ENCODE measurements at regions not wholly inside any gene's neighbourhood (a gene's known extent, or its start where the extent isn't known, plus 50 kb on each side); places are given as distances from the start of the nearest gene placed in this dataset.

GRCh38 chr13:111922086-111922485 lies 144.9 kb upstream of the SOX1 start:
- CTCF ChIA-PET = no interaction called here
- WGBS (ENCODE audit: low lambda C conversion rate) = 7% methylated on average over 10 of the region's 10 CpGs
- POLR2A ChIA-PET = no interaction called here

GRCh38 chr13:111923439-111923838 lies 143.5 kb upstream of the SOX1 start:
- Histone ChIP-seq H3F3A (replicated peaks; ENCODE audit: insufficient read depth) (no peaks in the 10 kb centered on the region), H3K27me3 (ENCODE audit: insufficient read depth) (no peaks in the 10 kb centered on the region; the same call in 1 of the 2 replicates), H3K4me3 (ENCODE audit: low read depth in 2 of 2, low read length in 1 of 2) (no peak overlapping the region), H3K27ac (ENCODE audit: low read depth in 2 of 2, low read length in 1 of 2) (no peak overlapping the region), H2AFZ (ENCODE audit: low read depth) (no peak overlapping the region), H3K4me2 (no peak overlapping the region), H3K36me3 (replicated peaks in 1 of 2; ENCODE audit: control insufficient read depth in 1 of 2, insufficient read depth in 2 of 2, low read length in 1 of 2) (no peaks in the 10 kb centered on the region), H3K4me1 (ENCODE audit: control insufficient read depth in 1 of 2, insufficient read depth in 2 of 2, low read depth in 1 of 2, low read length in 1 of 2) (no peaks in the 10 kb centered on the region), H3K9me3 (no peaks in the 10 kb centered on the region), H3K9me2 (no peaks in the 10 kb centered on the region), H3K9ac (no peak overlapping the region), H3K79me2 (ENCODE audit: insufficient read depth) (no peaks in the 10 kb centered on the region), H4K20me1 (ENCODE audit: insufficient read depth) (no peaks in the 10 kb centered on the region)
- ChIA-PET POLR2A (no interaction called here), CTCF (interaction anchor here (1.6 kb wide), 1 partner anchor 12 kb away, joined by 4 read pairs; no protein-coding TSS in a partner anchor)
- DNase-seq = no peak
- WGBS (ENCODE audit: low lambda C conversion rate) = 11% methylated on average over 5 of the region's 5 CpGs
- TF ChIP-seq YY1 (IDR thresholded peaks at IDR 0.05; ENCODE audit: low read depth) (no peak), TEAD4 (IDR thresholded peaks at IDR 0.05; ENCODE audit: borderline replicate concordance, insufficient read depth) (no peak), PBX3 (IDR thresholded peaks at IDR 0.05) (no peak), USF2 (IDR thresholded peaks at IDR 0.05; ENCODE audit: borderline replicate concordance, low read depth, low read length) (no peak), USF1 (IDR thresholded peaks at IDR 0.05; ENCODE audit: borderline replicate concordance, low read depth) (no peak), FOXJ3 (CRISPR knock-in tag; IDR thresholded peaks at IDR 0.05) (no peak), NFIC (IDR thresholded peaks at IDR 0.05; ENCODE audit: borderline replicate concordance) (no peak)

More at GRCh38 chr13:111922086-111922485, 144.9 kb upstream of the SOX1 start:
- no peaks in the 10 kb centered on the region for H3K36me3 ChIP-seq (replicated peaks in 1 of 2; ENCODE audit: control insufficient read depth in 1 of 2, insufficient read depth in 2 of 2, low read length in 1 of 2)
- no peaks in the 10 kb centered on the region for H3K9me2 ChIP-seq
- no peak overlapping the region for H3K4me2 ChIP-seq
- no peaks in the 10 kb centered on the region for H3F3A ChIP-seq (replicated peaks; ENCODE audit: insufficient read depth)
- no peak overlapping the region for H2AFZ ChIP-seq (ENCODE audit: low read depth)
- no peaks in the 10 kb centered on the region; the same call in 1 of the 2 replicates for H3K27me3 ChIP-seq (ENCODE audit: insufficient read depth)
- no peaks in the 10 kb centered on the region for H4K20me1 ChIP-seq (ENCODE audit: insufficient read depth)
- TF ChIP-seq YY1 (IDR thresholded peaks at IDR 0.05; ENCODE audit: low read depth) (no peak), USF2 (IDR thresholded peaks at IDR 0.05; ENCODE audit: borderline replicate concordance, low read depth, low read length) (no peak), CHD2 (IDR thresholded peaks at IDR 0.05; ENCODE audit: low read length, partially characterized antibody) (no peak)
- no peaks in the 10 kb centered on the region for H3K4me1 ChIP-seq (ENCODE audit: control insufficient read depth in 1 of 2, insufficient read depth in 2 of 2, low read depth in 1 of 2, low read length in 1 of 2)
- H3K79me2 ChIP-seq (ENCODE audit: insufficient read depth) = no peaks in the 10 kb centered on the region
- DNase-seq = no peak
- no peak overlapping the region for H3K9ac ChIP-seq
- H3K27ac ChIP-seq (ENCODE audit: low read depth in 2 of 2, low read length in 1 of 2) = no peak overlapping the region
- H3K4me3 ChIP-seq (ENCODE audit: low read depth in 2 of 2, low read length in 1 of 2) = no peak overlapping the region
- H3K9me3 ChIP-seq = no peaks in the 10 kb centered on the region

Data from SK-N-SH (cell line).